GM12874 (cell line): ENCODE measurements at regions not wholly inside any gene's neighbourhood (a gene's known extent, or its start where the extent isn't known, plus 50 kb on each side); places are given as distances from the start of the nearest gene placed in this dataset.

ENCODE experiments used
- CTCF ChIP-seq: IDR thresholded peaks from 2 replicates; pipeline ENCODE4 v1.5.1; 2011; ENCODE audit warnings: low read depth, mild to moderate bottlenecking, control low read depth, low read length, moderate library complexity; ENCODE audit not compliant: insufficient read depth

- TF ChIP-seq CTCF = peak; percentile 86
These were observed 660.3 kb upstream of the PITX2 start for GRCh38 chr4:111283066-111283677.

- TF ChIP-seq CTCF = no peak
These were observed 673.6 kb upstream of the PITX2 start for GRCh38 chr4:111296466-111296865.

GRCh38 chr4:111303806-111304205, 680.9 kb upstream of the PITX2 start:
- TF ChIP-seq CTCF = no peak

GRCh38 chr4:111323496-111323895, 700.6 kb upstream of the PITX2 start:
- TF ChIP-seq CTCF = no peak

- no peak for TF ChIP-seq CTCF
These were observed 701.0 kb upstream of the PITX2 start for GRCh38 chr4:111323916-111324315.

GRCh38 chr4:111326450-111326849, 703.6 kb upstream of the PITX2 start:
- TF ChIP-seq CTCF = no peak

GRCh38 chr4:111330786-111331185, 707.9 kb upstream of the PITX2 start:
- TF ChIP-seq CTCF = no peak
